Spinal cord (tissue), 9 donors: ENCODE measurements at regions not wholly inside any gene's neighbourhood (a gene's known extent, or its start where the extent isn't known, plus 50 kb on each side); places are given as distances from the start of the nearest gene placed in this dataset.

Experiments used
- DNase-seq, 6 donors: peaks; one replicate each; pipeline versions ENCODE4 v3.0.0 to v3.0.0-alpha.2; 2013 to 2015; ENCODE audit warnings: low spot score in 6 of 6, low read depth in 4 of 6
- H3K27ac ChIP-seq: one replicate; pipeline ENCODE4 v1.5.1; 2013; ENCODE audit warnings: low read depth, low read length, control low read depth
- H3K27me3 ChIP-seq: one replicate; pipeline ENCODE4 v1.6.1; 2013; ENCODE audit warnings: low read length; ENCODE audit not compliant: control insufficient read depth, insufficient read depth
- H3K36me3 ChIP-seq: one replicate; pipeline ENCODE4 v1.6.1; 2013; ENCODE audit warnings: low read length; ENCODE audit not compliant: control insufficient read depth, insufficient read depth
- H3K4me1 ChIP-seq: one replicate; pipeline ENCODE4 v1.6.1; 2013; ENCODE audit warnings: low read length; ENCODE audit not compliant: control insufficient read depth, insufficient read depth
- H3K4me3 ChIP-seq: one replicate; pipeline ENCODE4 v1.5.1; 2013; ENCODE audit warnings: low read depth, low read length, control low read depth
- H3K9me3 ChIP-seq: one replicate; pipeline ENCODE4 v1.6.1; 2013; ENCODE audit warnings: low read length; ENCODE audit not compliant: control insufficient read depth, insufficient read depth
- WGBS: methylation state at CpG from one replicate; pipeline ENCODE4 v1.1.5; 2013; ENCODE audit warnings: missing lambda C conversion rate; ENCODE audit not compliant: insufficient coverage; 5-methylcytosine and 5-hydroxymethylcytosine counted together
- donor health status: healthy.

- H3K9me3 ChIP-seq = no peaks in the 10 kb centered on the region
- H3K27ac ChIP-seq = no peak overlapping the region
- no peaks in the 10 kb centered on the region for H3K27me3 ChIP-seq
- no peak for DNase-seq
- no peaks in the 10 kb centered on the region for H3K36me3 ChIP-seq
- H3K4me1 ChIP-seq = no peaks in the 10 kb centered on the region
- no peak overlapping the region for H3K4me3 ChIP-seq
Measured at GRCh38 chr18:55790296-55790695, 202.3 kb upstream of the TCF4 start.

GRCh38 chr18:55787536-55788073 lies 199.6 kb upstream of the TCF4 start:
- 100% methylated on average over 3 of the region's 3 CpGs for WGBS

GRCh38 chr18:55786651-55787272 lies 198.8 kb upstream of the TCF4 start:
- Histone ChIP-seq H3K4me3 (no peak overlapping the region), H3K27me3 (no peaks in the 10 kb centered on the region), H3K9me3 (no peaks in the 10 kb centered on the region), H3K36me3 (no peaks in the 10 kb centered on the region), H3K27ac (no peak overlapping the region), H3K4me1 (no peaks in the 10 kb centered on the region)
- WGBS = 40% methylated on average over 1 of the region's 2 CpGs
- no peak for DNase-seq

More at GRCh38 chr18:55787536-55788073, 199.6 kb upstream of the TCF4 start:
- Histone ChIP-seq H3K27ac (no peak overlapping the region), H3K4me1 (no peaks in the 10 kb centered on the region), H3K27me3 (no peaks in the 10 kb centered on the region), H3K4me3 (no peak overlapping the region), H3K9me3 (no peaks in the 10 kb centered on the region), H3K36me3 (no peaks in the 10 kb centered on the region)
- no peak for DNase-seq

- Histone ChIP-seq H3K27me3 (peaks cover 8% of the 10 kb centered on the region), H3K4me3 (no peak overlapping the region), H3K36me3 (no peaks in the 10 kb centered on the region), H3K9me3 (no peaks in the 10 kb centered on the region), H3K4me1 (peaks cover 11% of the 10 kb centered on the region), H3K27ac (no peak overlapping the region)
- 67% methylated on average over 1 of the region's 2 CpGs for WGBS
- no peak for DNase-seq
Measured at GRCh38 chr18:55783921-55784320, 195.9 kb upstream of the TCF4 start.

DNA sequence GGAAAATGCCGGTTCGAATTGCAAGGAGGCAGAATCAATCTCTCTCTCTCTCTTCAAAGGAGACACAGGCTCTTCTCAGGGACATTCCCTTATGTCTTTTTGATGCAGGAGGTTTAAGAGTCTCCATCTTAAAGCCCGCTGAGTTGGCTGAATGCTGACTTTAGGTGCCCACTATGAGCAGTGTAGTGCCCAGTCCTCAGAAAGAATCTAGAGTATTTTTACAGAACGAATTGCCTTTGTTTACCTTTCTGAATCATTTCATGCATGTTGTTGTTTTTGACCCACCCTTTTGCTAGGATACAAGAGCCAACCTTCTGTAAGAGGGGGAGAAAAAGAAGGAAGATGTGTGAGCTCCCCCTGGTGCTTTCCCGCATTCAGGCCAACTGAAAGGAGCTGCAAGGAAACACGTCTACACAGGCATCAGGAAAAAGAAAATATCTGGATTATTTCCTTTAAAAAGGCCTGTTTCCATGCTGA lies 193.5 kb upstream of the TCF4 start:
- DNase-seq = peak in 5 of 6 donors; percentile 44 to 91 (median 49)
- no peak overlapping the region for H3K27ac ChIP-seq

DNA sequence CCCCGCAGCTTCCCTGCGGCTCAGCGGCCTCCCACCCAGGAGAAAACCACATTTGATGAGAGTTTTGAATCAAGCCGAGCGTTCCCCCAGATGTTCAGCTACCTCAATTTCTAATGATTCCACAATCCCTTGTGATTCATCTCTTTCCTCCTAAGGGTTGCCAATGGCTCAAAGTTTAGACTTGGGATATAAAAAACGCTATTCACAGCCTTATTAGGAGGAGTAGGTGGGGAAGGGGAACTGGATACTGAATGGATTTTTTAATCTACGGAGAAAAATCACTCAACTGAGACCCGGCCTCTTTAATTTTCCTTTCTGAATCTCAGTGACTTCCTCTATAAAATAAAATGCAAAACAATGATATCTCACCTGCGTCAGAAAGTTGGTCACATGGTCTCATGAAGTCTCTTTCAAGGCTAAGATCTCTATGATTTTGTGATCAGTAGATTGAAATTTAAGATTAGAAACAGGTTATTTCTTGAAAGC lies 192.6 kb upstream of the TCF4 start:
- peaks cover 11% of the 10 kb centered on the region for H3K4me1 ChIP-seq
- no peaks in the 10 kb centered on the region for H3K36me3 ChIP-seq
- H3K27me3 ChIP-seq = peaks cover 8% of the 10 kb centered on the region
- H3K27ac ChIP-seq = peak overlapping the region; percentile 50
- peak in 2 of 6 donors; percentile 19 to 70 for DNase-seq
- peak overlapping the region; percentile 60 for H3K4me3 ChIP-seq
- 0% methylated on average over 3 of the region's 9 CpGs for WGBS
- no peaks in the 10 kb centered on the region for H3K9me3 ChIP-seq

More for the DNA sequence above, 193.5 kb upstream of the TCF4 start:
- peaks cover 8% of the 10 kb centered on the region for H3K27me3 ChIP-seq
- 42% methylated on average over 3 of the region's 6 CpGs for WGBS
- H3K9me3 ChIP-seq = no peaks in the 10 kb centered on the region
- H3K4me1 ChIP-seq = peaks cover 11% of the 10 kb centered on the region
- H3K4me3 ChIP-seq = no peak overlapping the region
- no peaks in the 10 kb centered on the region for H3K36me3 ChIP-seq

DNA sequence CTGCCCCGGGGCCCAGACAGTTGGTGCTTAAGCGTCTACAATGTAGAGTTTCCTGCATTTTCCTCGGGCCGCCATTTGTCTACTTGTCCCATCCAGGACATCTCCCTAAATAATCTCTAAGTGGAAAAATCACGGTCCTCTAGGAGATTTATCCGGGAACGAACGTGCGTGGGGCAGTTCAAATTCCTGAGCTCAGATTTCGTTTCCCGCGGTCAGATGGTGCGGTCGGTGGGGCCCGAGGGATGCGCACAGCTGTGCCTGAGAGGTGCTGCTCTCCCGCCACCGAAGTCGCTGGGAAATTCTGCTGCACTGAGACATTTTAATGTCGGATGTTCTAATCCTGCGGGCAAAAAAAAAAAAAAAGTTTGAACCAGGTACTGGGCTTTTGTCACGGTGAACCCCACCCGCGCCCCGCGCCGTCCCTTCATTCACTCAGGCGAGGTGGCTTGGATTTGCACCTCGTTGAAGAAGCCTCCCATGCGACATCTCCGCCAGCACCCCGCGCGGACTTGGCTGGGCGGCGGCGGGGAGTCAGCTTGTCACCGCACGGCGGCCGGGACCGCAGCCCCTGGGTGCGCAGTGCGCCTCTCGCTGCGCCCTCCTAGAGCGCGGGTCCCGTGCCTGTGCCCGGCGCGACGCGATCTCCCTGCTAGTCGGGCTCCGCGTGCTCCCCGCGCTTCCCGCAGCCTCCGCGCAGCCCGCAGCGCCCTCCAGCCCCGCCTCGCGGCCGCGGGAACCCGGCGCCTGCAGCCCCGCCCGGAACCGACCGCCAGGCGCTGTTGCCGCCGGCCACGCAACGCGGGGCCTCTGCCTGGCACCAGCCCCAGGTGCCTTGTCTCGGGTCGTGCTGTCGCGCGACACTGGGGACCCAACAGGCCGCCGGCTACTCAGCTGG lies 191.9 kb upstream of the TCF4 start:
- peak in 3 of 6 donors; percentile 32 to 83 (median 82) for DNase-seq
- WGBS = under 1% methylated on average over 88 of the region's 88 CpGs

GRCh38 chr18:55778788-55779690 lies 191.0 kb upstream of the TCF4 start:
- Histone ChIP-seq H3K4me1 (peaks cover 11% of the 10 kb centered on the region), H3K9me3 (no peaks in the 10 kb centered on the region), H3K27me3 (peaks cover 8% of the 10 kb centered on the region), H3K36me3 (no peaks in the 10 kb centered on the region), H3K4me3 (peak overlapping the region; percentile 60), H3K27ac (peak overlapping the region; percentile 2)
- 8% methylated on average over 9 of the region's 17 CpGs for WGBS
- peak in 3 of 6 donors; percentile 35 to 70 (median 51) for DNase-seq

More for the DNA sequence above, 191.9 kb upstream of the TCF4 start:
- Histone ChIP-seq H3K36me3 (no peaks in the 10 kb centered on the region), H3K27me3 (peaks cover 8% of the 10 kb centered on the region), H3K9me3 (no peaks in the 10 kb centered on the region), H3K4me1 (peaks cover 11% of the 10 kb centered on the region), H3K27ac (peak overlapping the region; percentile 59), H3K4me3 (peak overlapping the region; percentile 60)
